Stimulated activated CD4-positive, alpha-beta T cell treated with anti-CD3 and anti-CD28 coated beads, Interleukin-2, amount 100 ng/mL, for 24 hours (primary cell): ENCODE measurements at regions not wholly inside any gene's neighbourhood (a gene's known extent, or its start where the extent isn't known, plus 50 kb on each side); places are given as distances from the start of the nearest gene placed in this dataset.
"Not testable (repeated sequence)": the region's sequence is repeated elsewhere in the genome, so short reads cannot be mapped to it uniquely, and the experiment has no call there.

ENCODE experiments used
- DNase-seq, 2 donors: peaks; one replicate each; pipeline ENCODE4 v3.0.0-alpha.2; 2020

DNA sequence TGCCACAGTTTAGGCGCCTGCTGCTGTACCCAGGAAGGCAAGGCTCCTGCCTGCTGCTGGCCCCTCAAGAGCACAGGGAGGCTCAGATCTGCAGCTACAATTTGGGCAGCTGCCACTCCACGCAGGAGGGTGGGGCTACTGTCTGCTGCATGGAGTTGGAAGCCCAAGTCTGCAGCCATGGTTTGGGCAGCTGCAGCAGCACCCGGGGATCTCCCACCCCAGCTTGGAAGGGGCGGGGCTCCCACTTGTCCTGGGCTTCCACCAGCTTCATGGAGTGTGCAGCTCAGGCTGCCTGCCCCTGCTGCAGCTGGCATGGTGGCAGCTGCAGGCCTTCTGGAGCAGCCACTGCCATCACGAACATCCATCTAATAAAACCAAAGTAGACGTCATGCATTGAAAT is 512.9 kb downstream of the PYDC2 start:
- DNase-seq, result no peak

DNA sequence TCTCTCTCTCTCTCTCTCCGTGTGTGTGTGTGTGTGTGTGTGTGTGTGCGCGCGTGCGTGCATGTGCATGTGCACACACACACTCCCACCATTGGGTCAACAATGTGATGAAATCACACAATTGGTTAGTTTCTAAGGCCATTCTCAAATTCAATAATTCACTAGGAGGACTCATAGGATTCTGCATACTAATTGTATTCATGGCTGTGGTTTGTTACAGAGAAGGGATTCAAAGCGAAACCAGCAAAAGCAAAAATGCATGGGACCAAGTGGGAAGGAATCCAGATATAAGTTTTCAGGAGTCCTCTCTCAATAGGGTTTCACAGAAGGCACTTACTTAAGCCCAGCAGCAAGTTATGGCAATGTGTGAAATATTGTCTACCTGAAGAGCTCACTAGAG is 515.0 kb downstream of the PYDC2 start:
- DNase-seq, result no peak

DNA sequence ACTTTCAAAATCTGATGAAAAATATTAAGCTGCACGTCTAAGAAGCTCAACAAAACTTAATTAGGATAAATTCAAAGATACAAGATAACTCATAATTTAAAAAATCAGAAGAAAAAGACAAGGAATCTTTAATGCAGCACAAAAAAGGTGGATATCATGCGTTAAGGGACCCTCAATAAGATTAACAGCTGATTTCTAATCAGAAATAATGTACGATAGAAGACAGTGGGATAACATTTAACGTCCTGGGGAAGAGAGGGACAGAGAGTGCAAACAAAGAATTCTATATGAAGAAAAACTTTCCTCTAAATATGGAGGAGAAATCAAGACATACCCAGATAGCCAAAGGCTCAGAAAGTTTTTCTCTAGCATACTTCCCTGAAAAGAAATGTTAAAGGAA is 519.5 kb downstream of the PYDC2 start:
- DNase-seq, result no peak

DNA sequence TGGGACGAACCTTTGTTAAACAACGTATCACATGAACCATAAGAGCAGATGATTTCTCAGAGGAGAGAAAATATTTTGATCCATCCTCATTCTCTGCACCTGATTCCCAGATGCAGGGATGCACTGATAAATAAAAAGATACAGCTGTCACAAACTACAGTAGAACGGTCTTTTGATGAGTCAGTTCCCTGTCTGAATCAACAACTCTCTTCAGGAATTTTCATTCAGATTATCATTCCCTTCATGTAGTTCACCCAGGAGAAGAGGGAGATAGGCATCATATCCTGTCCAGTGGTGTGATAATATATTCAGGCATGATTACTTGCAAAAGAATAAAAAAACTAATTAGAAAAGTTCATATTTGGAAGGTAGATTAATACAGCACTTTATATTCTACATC is 521.5 kb downstream of the PYDC2 start:
- no peak for DNase-seq

DNA sequence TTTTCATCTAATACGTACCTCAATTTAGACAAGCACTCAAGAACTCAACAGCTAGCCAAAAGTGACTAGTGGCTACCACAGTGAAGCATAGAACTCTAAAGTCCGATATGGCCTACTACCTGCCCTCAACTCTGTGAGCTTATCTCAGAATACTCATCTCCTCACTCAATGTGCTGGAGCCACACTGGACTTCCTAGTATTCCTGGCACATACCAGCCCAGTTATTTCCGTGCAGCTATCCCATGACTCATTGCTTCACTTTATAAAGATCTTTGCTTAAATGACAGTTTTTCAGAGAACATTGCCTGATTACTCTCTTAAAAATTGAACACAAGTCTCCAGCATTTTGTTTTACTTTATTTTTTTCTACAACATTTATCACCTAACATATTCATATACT is 524.7 kb downstream of the PYDC2 start:
- DNase-seq, result no peak

DNA sequence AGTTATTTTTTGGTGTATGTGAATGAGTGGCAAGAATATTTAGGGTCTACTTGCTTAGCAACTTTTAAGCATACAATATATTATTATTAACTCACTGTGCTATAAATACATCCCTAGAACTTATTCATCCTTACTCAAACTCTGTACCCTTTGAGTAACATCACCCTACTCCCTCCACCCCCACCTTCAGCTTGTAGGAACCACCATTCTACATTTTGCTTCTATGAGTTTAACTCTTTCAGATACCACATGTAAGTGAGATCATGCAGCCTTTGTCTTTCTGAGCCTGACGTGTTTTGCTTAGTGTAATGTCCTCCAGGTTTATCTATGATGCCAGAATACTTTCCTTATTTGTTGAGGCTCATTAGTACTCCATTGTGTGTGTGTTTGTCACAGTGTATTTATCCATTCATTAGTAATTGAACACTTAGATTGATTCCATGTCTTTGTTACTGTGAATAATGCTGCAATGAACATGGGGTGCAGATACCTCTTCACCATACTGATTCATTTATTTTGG is 526.9 kb downstream of the PYDC2 start:
- DNase-seq, result no peak

DNA sequence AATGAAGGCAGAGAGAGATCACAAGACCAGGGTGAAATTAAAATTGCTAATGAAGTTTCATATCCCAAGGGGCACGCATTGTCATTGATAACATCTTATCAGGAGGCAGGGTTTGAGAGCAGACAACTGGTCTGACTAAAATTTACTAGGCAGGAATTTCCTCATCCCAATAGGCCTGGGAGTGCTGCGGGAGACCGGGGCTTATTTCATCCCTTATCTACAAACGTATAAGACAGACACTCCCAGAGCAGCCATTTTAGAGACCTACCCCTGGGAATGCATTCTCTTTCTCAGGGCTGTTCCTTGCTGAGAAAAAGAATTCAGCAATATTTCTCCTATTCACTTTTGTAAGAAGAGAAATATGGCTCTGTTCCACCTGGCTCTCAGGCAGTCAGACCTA is 533.0 kb downstream of the PYDC2 start:
- DNase-seq, result not testable (repeated sequence)

DNA sequence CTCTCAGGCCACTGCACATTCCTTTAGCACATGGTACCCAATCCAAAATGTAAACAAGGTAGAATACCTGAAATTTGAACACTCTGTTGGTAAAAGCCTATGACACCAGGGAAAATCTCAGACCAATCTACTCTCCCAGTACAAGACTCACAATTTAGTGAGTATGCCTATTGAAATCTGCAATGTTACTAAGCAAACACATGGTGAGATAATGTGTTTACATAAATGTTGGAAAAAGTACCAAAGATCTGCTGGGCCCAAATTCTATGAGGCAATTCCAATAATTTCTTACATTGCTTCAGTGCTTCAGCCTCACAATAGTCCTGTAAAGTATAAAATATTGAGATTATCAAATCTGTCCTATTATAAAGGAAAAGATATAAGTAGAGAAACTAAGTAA is 536.1 kb downstream of the PYDC2 start:
- DNase-seq, result no peak

DNA sequence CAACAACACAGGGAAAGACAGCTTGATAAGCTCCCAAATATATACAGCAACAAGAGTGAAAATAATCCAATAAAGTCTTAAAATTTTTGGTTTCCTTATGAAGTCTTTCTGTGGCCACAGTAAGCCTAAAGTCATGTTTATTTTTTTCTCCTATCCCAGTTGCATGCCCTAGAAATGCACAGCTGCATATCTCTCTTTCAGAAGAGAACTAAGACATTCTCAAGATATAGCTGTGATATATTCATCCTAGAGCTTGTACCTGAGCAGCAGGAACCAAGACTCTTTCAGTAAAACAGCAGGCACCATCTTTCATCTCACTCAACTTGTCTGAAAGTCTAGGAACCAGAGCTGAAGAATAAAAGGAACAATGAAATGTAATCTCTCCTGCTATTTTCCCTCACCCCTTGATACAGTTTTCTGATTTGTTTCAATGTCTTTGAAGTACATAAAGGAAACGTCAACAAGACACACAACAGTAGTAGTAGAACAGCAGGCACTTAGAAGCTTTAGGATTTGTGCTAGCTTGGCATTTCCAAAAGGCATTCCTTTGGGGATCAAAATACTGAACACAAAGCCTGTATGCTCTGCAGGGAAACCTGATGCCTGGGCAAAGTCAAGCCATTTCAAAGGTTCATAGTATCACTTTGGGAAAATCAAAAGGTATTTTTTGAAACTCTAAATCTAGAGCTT is 536.8 kb downstream of the PYDC2 start:
- DNase-seq, result no peak

DNA sequence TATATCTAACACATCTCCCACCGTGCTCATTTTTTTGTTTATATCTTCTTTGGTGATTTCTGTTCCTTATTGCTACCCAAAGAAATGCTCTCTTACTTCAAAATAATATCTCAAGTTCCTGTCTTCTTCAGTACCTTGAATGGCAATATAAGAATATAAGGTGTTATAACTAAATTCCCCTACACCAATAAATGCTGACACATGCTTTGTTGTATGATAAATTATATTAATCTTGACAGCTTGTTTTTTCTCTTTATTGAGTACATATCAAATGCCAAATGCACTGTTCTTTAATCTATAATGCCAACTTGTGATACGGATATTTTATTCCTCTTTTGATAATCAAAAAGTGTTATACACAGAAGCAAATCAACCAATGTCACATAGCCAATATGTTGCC is 540.3 kb downstream of the PYDC2 start:
- DNase-seq, result no peak

DNA sequence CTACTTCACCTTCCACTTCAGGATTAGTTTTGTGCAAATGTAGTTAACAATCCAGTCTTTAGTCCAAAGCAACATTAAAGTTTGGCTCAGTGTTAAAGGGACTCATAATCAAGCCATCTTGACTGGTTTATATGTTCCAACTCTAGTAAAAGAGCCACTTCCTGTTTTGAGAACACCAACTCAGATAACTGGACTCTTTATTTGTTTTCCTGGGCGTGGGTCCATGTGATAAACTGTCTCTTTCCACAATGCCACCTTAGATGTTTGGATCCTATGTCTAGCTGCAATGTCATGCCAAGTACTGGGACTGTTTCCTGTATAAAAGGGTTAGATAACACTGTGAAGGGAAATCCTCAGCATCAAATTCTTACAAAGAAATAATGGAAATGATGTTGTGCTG is 545.0 kb downstream of the PYDC2 start:
- no peak for DNase-seq

DNA sequence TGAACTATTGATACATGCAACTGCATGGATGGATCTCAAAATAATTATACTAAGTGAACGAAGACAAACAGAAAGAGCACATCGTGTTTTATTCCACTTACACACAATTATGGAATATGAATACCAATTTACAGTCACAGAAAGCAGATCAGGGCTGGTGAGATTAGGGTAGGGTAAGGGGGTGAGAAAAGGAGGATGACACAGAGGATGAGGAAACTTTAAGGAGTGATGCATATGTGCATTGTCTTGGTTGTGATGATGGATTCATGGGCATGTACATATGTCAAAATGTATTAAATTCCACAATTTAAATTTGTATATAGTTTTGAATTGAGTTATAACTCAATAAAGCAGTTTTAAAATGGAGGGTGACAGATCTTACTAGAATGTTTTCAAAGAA is 548.9 kb downstream of the PYDC2 start:
- no peak for DNase-seq

DNA sequence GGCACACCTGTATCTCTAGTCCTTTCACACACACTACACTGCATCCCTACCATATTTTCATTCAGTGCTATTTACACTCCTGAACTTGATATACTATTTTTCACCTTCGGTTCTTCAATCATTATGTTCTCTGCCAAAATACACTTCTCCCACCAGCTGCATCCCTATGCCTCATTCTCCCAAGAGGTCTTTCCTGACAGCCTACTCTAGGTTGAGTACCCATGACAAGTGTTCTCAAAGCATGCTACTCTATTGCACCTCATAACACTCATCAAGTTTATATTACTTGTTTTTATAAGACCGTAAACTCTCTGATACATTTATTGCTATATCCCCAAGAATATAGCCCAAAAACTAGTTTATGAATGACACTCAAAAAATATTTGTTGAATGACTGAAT is 549.5 kb downstream of the PYDC2 start:
- DNase-seq, result no peak

DNA sequence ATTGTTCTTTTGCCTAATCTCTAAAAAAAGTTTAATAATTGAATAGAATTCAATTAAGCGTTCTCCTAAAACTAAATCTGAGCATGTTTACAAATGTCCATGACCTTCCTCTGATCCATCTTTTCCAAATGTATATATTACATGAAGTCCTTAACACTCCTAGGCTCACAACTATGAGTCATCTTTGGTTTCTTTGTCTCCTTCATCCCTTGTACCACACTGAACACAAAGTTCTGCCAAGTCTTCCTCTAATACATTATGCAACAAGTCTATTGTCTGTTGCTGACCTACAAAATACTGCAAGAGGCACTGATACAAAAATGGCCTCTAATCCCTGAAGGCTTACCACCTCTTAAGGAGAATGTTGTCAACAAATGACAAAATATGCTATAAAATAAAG is 550.2 kb downstream of the PYDC2 start:
- DNase-seq, result no peak

DNA sequence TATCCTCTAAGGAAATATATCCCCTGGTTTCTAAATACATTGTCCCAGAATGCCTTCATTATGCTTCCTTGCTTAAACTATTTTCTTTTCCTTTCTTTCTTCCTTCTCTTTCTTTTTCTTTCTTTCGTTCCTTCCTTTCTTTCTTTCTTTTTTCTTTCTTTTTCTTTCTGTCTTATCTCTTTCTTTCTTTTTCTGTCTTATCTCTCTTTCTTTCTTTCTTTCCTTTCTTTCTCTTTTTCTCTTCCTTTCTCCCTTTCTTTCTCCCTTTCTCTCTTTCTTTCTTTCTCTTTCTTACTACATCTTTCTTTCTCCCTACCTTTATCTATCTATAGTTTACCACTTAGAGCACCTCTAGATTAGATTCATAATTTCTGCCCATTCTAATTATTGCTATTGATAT is 552.1 kb downstream of the PYDC2 start:
- no peak for DNase-seq

DNA sequence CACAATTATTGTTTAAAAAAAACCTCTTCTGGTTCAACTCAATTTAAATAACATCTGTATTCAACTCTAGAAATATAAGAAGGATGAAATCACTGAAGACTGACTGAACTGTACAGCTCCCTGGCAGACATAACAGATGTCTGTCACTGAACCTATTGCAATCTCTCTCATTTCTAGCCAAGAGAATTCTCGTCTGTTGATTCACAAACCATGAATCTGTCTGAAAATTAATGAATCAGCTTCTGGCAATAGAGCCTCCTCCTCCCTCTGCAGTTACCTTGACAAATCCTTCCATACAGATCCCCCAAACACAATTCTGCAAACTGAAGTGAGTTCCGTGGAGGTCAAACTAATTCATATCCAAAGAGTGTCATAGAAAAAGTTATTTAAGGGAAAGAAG is 561.4 kb downstream of the PYDC2 start:
- DNase-seq, result no peak

DNA sequence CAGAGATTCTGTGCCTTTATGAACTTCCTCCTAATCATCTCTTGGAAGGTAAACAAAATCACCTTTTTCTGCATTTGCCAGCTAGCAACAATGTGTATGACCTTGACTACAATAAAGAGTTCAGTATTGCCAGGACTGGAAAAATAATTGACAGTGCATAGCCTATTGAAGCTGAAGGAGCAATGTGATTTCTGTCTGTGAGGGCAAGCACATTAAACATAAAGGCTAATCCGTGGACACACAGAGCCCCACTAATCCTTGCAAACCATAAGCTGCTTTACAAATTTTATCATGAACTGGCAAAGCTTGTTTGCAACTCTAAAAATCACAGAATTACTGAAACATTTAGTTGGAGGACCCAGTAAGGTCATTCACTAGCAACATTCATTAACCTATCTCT is 563.8 kb downstream of the PYDC2 start:
- DNase-seq, result no peak

DNA sequence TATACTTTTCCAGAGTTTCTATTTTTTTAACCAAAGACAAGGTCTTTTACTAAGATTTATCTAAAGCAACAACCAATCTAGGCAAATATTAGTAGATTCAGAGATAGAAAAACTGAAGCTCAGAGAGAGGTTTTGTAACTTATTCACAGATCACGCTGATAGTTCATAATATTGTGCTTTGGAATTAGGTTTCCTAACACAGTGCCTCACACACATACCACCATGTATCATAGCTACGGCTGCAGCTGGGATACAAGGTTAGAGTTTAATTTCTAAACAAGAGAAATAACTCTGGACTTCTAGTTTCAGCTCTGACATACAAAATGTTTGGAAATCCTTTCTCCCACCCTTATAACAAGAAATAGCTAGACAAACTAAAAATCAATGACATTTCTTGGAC is 565.7 kb downstream of the PYDC2 start:
- DNase-seq, result no peak

DNA sequence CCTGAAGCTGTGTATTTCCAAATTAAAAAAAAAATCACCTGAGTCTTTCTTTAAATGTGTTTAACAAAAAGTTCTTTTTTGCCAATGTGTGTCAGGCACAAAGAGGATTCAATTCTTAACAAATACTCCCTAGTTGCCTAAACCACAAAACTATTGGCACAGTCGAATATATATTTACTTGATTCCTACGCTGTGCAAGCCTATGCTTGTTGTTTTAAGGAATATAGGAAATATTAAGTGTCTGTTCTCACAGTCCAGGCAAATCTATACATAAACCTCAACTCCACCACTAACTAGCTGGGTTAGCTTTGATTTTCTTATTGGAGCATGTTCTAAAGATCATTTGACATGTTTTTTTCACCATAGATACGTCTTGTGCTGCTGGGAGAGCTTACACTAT is 571.0 kb downstream of the PYDC2 start:
- DNase-seq, result no peak

DNA sequence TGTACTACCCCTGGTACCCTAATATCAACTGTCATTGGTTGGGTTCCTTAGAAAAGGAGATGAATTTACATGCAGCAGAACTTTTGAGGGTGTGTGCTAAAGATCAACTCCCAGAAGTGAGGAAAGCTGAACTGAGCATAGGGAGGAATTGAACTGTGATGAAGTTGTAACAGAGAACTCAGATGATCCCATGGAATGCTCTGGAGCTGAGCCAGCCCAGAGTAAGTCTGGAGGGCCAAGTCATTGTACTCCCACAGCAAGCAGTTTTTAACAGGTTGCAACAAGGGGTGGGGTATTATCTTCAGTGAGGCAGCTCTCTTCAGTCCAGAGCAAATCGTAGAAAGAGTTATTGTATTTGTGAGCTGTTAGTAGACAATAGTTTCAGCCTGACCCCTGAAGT is 572.3 kb downstream of the PYDC2 start:
- no peak for DNase-seq

DNA sequence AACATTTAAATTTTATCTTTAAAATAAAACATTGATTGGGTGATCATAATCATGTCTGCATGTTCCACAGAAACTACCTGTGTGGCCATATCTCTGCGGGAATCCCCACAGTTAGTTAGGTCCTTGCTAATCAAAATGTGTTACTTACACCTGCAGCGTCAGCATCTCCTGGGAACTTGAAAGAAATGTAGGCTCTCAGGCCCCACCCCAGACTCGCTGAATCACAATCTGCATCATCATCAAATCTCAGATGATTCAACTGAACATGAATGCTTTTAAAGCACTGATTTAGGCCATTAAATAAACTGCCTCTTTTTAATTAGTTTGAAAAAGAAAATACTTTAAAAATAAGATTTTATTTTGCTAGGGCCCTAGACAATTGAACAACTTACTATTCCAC is 577.8 kb downstream of the PYDC2 start:
- no peak for DNase-seq

DNA sequence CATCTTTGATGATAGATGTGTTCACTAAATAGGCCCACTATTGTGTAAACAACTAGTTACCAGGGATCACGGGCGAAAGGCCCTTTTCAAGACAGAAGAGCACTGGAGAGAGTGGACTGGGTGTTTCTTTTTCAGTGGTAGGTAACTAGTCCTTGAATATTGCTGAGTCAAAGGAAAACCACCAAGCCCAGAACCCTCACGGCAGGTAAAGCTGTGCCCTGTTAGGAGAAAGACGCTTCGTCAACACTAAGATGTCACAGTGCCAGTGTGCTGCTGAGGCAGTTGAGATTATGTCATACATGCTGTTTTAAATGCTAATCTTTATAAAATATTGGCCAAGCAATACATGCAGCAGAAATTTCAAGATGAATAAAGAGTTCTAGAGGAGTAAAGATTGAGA is 578.6 kb downstream of the PYDC2 start:
- no peak for DNase-seq

DNA sequence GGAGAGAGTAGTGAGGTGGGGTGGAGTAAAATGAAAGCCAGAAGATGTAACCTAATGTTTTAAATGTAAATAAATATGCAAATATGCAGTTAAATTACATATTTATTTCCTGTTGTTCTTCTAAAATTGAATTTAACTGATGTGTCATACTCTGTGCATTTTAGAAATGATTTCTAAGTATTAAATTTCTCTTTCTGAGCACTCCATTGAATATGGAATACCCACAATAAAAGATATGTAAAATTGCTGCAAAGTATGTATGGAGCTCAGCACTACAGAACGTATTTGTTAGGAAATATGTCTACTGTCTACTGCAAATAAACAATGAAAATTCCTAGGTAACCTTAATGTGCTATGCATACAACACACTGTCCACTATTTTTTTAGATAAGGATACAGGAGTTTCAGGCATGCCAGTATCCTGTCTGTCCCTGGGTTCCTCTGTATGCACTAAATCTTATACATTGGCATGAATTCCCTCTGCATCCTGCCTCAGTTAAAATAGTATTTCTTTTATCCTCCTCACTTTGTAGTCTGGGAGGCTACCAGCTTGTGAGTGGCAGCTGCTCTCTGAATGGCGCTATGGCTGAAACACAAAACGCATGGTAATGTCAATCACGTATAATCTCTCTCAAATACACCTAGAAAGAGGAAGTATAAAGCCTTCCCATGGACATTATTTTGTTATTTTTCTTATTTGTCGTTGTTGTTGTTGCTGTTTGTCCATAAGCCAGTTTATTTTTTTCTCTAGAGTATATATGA is 579.5 kb downstream of the PYDC2 start:
- no peak for DNase-seq

DNA sequence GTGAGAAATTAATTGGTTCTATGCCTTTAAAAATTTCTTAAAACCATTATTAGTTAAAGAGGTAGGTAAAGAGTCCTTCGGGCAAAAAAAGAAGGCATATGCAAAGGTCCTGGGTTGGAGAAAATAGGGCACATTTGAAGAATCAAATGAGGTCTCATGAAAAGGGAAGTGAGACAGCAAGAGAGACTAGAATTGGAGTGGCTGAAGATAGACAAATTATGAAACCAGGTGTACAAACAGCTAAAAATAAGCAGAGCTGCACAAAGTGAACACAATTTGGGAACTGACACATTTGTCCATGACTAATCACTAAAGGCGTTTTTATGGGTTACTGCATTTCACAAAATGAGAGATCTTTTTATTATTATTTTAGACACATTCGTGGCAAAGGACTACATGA is 581.2 kb downstream of the PYDC2 start:
- no peak for DNase-seq

DNA sequence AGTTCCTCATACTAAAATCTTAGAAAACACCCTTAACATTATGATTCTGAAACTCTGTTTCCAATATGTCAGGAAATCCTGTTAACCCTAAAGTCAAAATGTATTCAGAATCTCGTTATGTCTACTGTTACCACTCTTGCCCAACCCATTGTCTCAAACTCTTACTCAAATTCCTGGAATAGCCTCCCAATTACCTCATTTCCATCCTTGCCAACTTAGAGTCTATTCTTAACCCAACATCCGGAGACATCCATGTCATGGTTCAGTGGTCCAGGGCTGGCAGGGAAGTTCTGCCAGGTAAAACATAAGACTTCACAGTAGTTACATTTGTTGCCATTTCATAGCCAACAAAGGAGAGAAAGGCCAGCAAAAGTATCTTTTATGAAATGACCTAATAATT is 593.9 kb downstream of the PYDC2 start:
- DNase-seq, result no peak
